DND-41 (cell line): ENCODE measurements at regions not wholly inside any gene's neighbourhood (a gene's known extent, or its start where the extent isn't known, plus 50 kb on each side); places are given as distances from the start of the nearest gene placed in this dataset.

Experiments used
- EZH2 ChIP-seq: IDR thresholded peaks from 3 replicates; pipeline ENCODE4 v1.6.1; 2012; ENCODE audit warnings: borderline replicate concordance, low read depth, mild to moderate bottlenecking, moderate library complexity, low read length, inconsistent platforms; ENCODE audit not compliant: severe bottlenecking
- TF ChIP-seq, protein P1 (sequence below): IDR thresholded peaks from 2 replicates; pipeline ENCODE4 v1.5.1; 2012; ENCODE audit warnings: borderline replicate concordance, low read length, moderate library complexity, mild to moderate bottlenecking; ENCODE audit not compliant: poor library complexity, severe bottlenecking; ENCODE audit errors: extremely low read depth

DNA sequence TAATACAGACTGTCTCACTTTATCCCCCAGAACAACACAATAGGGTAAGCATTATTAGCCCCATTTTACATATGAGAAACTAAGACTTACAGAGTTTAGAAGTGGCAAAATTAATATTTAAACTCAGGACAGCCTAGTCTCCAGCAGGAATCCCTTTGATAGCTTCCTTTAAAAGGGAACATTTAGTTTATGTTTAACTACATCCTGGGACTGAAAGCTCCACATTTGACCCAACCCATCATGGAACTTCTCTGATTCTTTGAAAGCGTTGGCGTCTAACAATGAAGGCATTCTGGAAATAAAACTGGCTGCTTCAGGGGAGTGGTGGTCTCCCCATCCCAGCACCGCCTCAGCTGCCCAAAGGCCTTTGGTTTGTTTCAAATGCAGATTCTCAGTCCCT is 250.6 kb upstream of the NFIA start:
- TF ChIP-seq, protein P1, sequence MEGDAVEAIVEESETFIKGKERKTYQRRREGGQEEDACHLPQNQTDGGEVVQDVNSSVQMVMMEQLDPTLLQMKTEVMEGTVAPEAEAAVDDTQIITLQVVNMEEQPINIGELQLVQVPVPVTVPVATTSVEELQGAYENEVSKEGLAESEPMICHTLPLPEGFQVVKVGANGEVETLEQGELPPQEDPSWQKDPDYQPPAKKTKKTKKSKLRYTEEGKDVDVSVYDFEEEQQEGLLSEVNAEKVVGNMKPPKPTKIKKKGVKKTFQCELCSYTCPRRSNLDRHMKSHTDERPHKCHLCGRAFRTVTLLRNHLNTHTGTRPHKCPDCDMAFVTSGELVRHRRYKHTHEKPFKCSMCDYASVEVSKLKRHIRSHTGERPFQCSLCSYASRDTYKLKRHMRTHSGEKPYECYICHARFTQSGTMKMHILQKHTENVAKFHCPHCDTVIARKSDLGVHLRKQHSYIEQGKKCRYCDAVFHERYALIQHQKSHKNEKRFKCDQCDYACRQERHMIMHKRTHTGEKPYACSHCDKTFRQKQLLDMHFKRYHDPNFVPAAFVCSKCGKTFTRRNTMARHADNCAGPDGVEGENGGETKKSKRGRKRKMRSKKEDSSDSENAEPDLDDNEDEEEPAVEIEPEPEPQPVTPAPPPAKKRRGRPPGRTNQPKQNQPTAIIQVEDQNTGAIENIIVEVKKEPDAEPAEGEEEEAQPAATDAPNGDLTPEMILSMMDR = no peak
- no peak for TF ChIP-seq EZH2
